ENCODE measurements at regions not wholly inside any gene's neighbourhood (a gene's known extent, or its start where the extent isn't known, plus 50 kb on each side); places are given as distances from the start of the nearest gene placed in this dataset.

DNA sequence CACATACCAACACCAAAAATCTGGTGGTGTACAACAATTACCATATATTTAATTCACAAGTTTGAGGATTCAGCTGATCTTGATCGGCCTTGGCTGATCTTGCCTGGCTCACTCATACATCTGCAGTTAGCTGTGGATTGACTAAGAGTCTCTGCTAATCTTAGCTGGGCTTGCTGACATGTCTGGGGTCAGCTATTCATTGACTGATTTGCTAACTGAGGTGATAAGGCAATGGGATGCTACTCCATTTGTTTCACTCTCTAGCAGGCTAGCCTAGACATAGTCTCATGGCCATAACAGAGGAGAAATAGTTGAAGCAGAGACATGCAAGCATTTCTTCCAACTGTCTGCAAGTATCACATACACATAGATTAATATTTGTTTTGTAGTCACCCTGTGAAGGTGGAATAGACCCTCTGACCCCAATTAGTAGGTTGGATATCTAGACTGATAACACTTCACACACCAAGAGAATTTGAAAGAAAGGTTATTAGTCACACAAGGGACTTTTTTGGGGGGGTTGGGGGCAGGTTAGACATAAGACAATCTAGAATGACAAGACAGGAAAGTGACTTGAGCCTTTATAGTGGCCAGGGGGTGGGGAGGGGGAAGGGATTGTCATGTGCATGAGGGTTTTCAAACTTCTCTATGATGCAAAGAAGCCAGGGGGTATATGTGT is 142.3 kb downstream of the BARHL2 start:
- TF ChIP-seq, protein P1, sequence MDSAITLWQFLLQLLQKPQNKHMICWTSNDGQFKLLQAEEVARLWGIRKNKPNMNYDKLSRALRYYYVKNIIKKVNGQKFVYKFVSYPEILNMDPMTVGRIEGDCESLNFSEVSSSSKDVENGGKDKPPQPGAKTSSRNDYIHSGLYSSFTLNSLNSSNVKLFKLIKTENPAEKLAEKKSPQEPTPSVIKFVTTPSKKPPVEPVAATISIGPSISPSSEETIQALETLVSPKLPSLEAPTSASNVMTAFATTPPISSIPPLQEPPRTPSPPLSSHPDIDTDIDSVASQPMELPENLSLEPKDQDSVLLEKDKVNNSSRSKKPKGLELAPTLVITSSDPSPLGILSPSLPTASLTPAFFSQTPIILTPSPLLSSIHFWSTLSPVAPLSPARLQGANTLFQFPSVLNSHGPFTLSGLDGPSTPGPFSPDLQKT (CRISPR knock-in tag; IDR thresholded peaks at IDR 0.05; ENCODE audit: borderline replicate concordance): no peak
- TF ChIP-seq PHF20 (CRISPR knock-in tag; IDR thresholded peaks at IDR 0.05) (no peak), HNF4G (IDR thresholded peaks at IDR 0.05; ENCODE audit: borderline replicate concordance, low read depth, low read length) (no peak), HNF4G (CRISPR knock-in tag; IDR thresholded peaks at IDR 0.05; ENCODE audit: borderline replicate concordance, low read depth) (no peak), ZNF232 (CRISPR knock-in tag; IDR thresholded peaks at IDR 0.05; ENCODE audit: borderline replicate concordance) (no peak), NPAS2 (CRISPR knock-in tag; IDR thresholded peaks at IDR 0.05; ENCODE audit: borderline replicate concordance) (no peak), NCOA5 (CRISPR knock-in tag; IDR thresholded peaks at IDR 0.05) (no peak), ISX (CRISPR knock-in tag; conservative IDR thresholded peaks at IDR 0.05) (no peak), RORA (CRISPR knock-in tag; IDR thresholded peaks at IDR 0.05) (no peak), GFI1 (CRISPR knock-in tag; IDR thresholded peaks at IDR 0.05; ENCODE audit: borderline replicate concordance) (no peak)
- TF ChIP-seq, protein P2, sequence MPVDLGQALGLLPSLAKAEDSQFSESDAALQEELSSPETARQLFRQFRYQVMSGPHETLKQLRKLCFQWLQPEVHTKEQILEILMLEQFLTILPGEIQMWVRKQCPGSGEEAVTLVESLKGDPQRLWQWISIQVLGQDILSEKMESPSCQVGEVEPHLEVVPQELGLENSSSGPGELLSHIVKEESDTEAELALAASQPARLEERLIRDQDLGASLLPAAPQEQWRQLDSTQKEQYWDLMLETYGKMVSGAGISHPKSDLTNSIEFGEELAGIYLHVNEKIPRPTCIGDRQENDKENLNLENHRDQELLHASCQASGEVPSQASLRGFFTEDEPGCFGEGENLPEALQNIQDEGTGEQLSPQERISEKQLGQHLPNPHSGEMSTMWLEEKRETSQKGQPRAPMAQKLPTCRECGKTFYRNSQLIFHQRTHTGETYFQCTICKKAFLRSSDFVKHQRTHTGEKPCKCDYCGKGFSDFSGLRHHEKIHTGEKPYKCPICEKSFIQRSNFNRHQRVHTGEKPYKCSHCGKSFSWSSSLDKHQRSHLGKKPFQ (CRISPR knock-in tag; IDR thresholded peaks at IDR 0.05; ENCODE audit: insufficient replicate concordance): no peak
- TF ChIP-seq, protein P3, sequence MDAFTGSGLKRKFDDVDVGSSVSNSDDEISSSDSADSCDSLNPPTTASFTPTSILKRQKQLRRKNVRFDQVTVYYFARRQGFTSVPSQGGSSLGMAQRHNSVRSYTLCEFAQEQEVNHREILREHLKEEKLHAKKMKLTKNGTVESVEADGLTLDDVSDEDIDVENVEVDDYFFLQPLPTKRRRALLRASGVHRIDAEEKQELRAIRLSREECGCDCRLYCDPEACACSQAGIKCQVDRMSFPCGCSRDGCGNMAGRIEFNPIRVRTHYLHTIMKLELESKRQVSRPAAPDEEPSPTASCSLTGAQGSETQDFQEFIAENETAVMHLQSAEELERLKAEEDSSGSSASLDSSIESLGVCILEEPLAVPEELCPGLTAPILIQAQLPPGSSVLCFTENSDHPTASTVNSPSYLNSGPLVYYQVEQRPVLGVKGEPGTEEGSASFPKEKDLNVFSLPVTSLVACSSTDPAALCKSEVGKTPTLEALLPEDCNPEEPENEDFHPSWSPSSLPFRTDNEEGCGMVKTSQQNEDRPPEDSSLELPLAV (CRISPR knock-in tag; conservative IDR thresholded peaks at IDR 0.05; ENCODE audit: low read depth): no peak
- TF ChIP-seq, protein P4, sequence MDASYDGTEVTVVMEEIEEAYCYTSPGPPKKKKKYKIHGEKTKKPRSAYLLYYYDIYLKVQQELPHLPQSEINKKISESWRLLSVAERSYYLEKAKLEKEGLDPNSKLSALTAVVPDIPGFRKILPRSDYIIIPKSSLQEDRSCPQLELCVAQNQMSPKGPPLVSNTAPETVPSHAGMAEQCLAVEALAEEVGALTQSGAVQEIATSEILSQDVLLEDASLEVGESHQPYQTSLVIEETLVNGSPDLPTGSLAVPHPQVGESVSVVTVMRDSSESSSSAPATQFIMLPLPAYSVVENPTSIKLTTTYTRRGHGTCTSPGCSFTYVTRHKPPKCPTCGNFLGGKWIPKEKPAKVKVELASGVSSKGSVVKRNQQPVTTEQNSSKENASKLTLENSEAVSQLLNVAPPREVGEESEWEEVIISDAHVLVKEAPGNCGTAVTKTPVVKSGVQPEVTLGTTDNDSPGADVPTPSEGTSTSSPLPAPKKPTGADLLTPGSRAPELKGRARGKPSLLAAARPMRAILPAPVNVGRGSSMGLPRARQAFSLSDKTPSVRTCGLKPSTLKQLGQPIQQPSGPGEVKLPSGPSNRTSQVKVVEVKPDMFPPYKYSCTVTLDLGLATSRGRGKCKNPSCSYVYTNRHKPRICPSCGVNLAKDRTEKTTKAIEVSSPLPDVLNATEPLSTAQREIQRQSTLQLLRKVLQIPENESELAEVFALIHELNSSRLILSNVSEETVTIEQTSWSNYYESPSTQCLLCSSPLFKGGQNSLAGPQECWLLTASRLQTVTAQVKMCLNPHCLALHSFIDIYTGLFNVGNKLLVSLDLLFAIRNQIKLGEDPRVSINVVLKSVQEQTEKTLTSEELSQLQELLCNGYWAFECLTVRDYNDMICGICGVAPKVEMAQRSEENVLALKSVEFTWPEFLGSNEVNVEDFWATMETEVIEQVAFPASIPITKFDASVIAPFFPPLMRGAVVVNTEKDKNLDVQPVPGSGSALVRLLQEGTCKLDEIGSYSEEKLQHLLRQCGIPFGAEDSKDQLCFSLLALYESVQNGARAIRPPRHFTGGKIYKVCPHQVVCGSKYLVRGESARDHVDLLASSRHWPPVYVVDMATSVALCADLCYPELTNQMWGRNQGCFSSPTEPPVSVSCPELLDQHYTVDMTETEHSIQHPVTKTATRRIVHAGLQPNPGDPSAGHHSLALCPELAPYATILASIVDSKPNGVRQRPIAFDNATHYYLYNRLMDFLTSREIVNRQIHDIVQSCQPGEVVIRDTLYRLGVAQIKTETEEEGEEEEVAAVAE (CRISPR knock-in tag; IDR thresholded peaks at IDR 0.05; ENCODE audit: borderline replicate concordance): no peak
- intact Hi-C loops (cut with micrococcal nuclease; ENCODE audit: unreplicated experiment) (no loop called here), in situ Hi-C loops (cut with HindIII; ENCODE audit: extremely low pct_ligation_motif_present, low pct_unique_long_range_greater_than_20kb) (no loop called here)
- DNase-seq (ENCODE audit: low spot score): no peak
- Histone ChIP-seq H3K79me2 (ENCODE audit: insufficient read depth, low read length) (no peaks in the 10 kb centered on the region), H3K4me1 (ENCODE audit: insufficient read depth, low read length) (no peaks in the 10 kb centered on the region), H2AFZ (ENCODE audit: low read length) (no peak overlapping the region), H3K27ac (ENCODE audit: extremely low read length, insufficient read depth, low read length) (no peak overlapping the region), H3K9me3 (ENCODE audit: low read length) (no peaks in the 10 kb centered on the region), H4K20me1 (ENCODE audit: insufficient read depth, low read length) (no peaks in the 10 kb centered on the region), H3K36me3 (replicated peaks in 1 of 2; ENCODE audit: control insufficient read depth in 1 of 2, insufficient read depth in 2 of 2, low read length in 2 of 2) (no peaks in the 10 kb centered on the region), H3K4me3 (replicated peaks in 1 of 3; ENCODE audit: insufficient read depth in 1 of 3, low read depth in 2 of 3, low read length in 3 of 3) (no peak overlapping the region), H3K27me3 (ENCODE audit: control insufficient read depth in 1 of 2, insufficient read depth in 2 of 2, low read length in 2 of 2) (no peaks in the 10 kb centered on the region), H3K4me2 (ENCODE audit: low read depth, low read length) (no peak overlapping the region), H3K9ac (ENCODE audit: insufficient read depth, low read depth, low read length) (no peak overlapping the region)
- CTCF ChIA-PET (ENCODE audit: low intra/inter-chr PET ratio, low total read pairs): no interaction called here
- no peak for ATAC-seq
- no peak for FAIRE-seq
- 0% methylated on average over 1 of the region's 1 CpG for WGBS (ENCODE audit: low lambda C conversion rate)
- BruUV-seq (replicated peaks): no TSS peak
- POLR2A ChIA-PET: no interaction called here

Measured in HepG2 (cell line).